Endometrial microvascular endothelial cells (primary cell): ENCODE measurements at regions not wholly inside any gene's neighbourhood (a gene's known extent, or its start where the extent isn't known, plus 50 kb on each side); places are given as distances from the start of the nearest gene placed in this dataset.

ENCODE experiments used
- in situ Hi-C: cut with HindIII; loops from 2 replicates; pipeline ENCODE4 v1.10.0; 2017; ENCODE audit warnings: low sequenced_read_pairs, low pct_unique_long_range_greater_than_20kb; ENCODE audit errors: inconsistent ontology term

GRCh38 chr17:12410717-12411116 is 255.0 kb upstream of the MYOCD start:
- in situ Hi-C loops, result no loop called here

DNA sequence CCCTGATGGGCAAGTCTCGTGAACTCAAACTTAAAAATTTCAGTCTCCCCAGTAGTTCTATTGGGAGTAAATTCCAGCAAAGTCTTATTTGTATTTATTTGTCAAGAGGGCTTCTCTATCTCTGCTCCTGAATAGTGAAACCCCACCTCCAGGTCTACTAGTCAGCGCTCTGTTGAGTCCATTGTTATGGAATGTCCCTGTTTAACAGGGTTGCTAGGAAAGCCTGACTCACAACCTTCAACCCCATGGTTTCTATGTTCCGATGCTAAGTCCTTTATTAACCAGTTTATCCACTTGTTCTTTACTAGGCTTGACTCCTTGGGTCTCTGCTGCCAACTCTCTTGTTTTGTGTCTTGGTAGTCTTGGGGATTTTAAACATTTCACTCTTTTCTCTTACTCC is 250.7 kb upstream of the MYOCD start:
- in situ Hi-C loops, result no loop called here

DNA sequence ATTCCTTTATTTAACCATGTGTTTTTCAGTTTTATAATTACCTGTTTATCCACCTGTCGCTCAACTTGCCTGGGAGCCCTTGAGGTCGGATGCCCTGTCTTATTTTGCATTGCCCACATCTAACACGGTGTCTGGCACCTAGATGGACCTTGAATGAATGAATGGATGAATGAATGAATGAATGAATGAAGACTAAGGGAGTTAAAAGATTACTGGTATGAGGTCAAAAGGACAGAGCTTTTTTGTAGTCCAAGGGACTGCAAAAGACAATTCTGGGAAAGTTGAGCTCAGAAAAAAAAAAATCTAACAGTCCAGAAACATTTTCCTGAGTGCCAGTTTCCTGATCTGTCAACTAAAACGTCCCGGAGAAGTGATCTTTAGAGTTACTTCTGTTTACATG is 244.6 kb upstream of the MYOCD start:
- in situ Hi-C loops, result no loop called here

DNA sequence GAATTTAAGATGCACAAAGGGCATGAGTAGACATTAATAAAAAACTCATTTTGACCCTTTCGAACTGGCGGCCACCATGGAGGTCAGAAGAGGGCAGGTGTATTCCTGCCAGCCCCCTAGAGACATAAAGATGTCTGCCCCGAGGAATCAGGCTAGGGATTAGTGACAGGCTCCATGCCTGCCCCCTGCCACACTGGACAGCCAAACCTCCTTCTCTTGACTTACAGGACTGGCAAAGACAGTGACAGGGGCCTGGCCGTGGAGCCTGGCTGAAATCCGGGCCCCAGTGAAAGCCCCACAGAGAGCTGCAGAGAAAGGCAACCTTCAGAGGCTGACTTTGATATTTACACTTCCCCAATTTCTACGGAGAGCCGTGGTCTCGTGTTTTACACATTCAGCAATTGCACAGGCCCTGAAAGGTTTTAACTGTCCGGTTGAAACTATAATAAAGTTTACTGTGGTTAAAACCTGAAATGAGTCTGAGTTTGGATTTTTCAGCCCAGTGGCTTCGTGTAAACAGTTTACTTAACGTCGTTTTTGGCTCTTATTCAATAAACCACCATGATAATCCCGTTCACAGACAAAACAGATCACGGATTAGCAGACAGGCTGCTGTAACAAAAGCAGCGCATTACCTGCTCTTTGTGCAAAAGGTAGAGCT is 243.9 kb upstream of the MYOCD start:
- in situ Hi-C loops, result no loop called here

DNA sequence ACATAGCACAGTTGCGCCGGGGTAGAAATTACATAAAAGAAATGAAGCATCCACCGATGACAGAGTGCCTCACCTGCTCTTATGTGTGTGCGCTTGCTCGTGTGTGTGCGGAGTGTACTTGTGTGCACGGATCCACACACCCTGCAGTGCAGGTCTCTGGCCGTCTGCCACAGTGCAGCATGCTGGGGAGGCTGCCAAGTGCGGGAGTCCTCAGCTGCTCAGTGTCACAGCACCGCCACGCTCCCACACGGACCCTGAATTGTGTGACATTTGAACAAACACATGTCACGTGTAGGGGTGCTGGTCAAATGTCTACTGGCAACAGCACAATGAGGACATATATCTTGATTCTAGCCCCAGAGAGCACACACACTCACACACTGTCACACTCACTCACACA is 243.0 kb upstream of the MYOCD start:
- in situ Hi-C loops, result no loop called here

DNA sequence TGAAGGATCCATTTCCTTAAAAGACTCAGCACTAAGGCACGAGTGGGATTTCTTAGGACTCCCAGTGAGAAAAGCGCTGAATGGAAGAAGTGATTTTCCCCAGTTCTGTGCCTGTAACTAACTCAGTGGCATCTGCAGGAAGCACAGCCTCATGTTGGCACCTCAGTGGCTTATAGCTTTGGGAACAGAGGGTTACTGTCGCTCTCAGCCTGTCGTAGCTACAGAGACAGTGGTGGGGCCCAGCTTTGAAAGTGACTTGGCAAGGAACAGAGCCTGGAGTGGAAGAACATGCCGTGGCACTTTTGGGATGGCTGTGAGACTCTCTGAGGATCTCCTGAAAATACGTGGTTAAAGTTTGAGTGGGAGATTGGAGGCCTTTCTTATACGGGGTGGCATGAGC is 242.4 kb upstream of the MYOCD start:
- in situ Hi-C loops, result no loop called here

DNA sequence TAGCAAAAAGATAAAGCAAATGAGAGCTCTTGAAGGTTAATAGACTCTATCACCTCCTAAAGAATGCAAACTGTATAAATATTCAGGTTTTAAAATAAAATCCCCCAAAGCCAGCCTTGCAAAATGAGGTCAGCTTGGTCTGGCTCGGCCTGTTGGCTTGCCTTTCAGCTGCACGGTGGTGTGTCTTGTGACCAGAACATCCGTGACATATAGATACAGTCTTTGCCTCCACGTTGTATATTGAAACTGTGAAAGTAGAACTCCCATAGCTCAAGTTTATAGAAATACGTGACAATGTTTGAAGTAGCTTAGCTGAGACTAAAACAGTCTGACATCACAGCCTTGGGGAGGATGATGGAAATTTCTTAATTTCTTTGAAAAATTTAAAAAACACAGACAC is 236.6 kb upstream of the MYOCD start:
- in situ Hi-C loops, result no loop called here

GRCh38 chr17:12431188-12431587 is 234.5 kb upstream of the MYOCD start:
- in situ Hi-C loops, result no loop called here

DNA sequence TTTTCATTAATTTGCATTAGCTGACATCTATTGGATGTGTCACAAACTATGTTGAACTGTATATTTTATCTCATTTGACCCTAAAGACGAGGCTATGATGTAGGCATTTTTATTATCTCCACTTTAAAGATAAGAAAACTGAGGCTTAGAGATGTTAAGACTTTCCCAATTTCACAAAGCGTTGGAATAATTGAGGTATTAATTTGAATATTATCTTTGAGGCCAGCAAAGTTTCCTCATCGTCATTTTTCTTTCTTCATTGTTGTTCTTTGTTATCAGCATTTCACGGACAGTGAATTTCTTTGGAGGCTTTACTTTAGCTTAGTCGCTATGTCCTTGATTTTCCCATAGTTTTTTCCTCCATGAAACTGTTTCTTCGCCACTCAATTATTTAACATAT is 227.5 kb upstream of the MYOCD start:
- in situ Hi-C loops, result no loop called here

DNA sequence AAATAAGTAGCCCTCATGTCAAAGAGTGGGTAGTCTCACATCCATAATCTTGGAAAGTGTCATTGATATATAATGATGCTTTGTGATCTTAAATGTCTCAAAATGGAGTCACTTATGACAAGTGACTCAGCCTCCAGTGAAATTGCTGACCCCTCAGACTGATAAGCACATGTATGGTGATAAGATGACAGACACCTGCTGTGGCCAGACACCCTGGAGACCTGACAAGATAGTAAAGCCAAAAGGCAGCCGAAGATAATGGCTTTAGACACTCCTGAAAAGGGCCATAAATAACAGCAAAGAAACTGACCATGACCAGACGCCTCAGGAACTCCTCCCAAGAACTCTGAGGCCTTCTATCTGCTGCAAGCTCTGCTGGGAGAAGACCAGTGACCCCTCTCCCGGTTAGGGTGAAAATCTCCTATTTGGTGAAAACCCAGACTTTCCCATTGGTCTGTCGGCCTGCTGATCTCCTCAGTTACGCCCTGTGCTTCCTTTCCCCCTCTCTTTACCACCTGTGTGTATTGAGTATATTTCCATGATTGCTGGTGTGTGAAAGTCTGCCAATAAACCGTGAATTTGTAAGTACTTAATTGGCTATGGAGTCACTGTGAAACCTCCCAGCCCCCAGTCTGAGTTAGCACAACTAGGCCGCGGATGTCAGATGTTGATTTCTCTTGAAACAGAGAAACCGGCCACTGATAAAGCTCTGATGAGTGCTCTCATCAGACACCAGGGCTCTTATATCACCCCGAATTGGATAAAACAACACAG is 226.7 kb upstream of the MYOCD start:
- in situ Hi-C loops, result no loop called here

GRCh38 chr17:12445331-12445730 is 220.4 kb upstream of the MYOCD start:
- in situ Hi-C loops, result no loop called here

- in situ Hi-C loops, result no loop called here
Measured at GRCh38 chr17:12457493-12457892, 208.2 kb upstream of the MYOCD start.

DNA sequence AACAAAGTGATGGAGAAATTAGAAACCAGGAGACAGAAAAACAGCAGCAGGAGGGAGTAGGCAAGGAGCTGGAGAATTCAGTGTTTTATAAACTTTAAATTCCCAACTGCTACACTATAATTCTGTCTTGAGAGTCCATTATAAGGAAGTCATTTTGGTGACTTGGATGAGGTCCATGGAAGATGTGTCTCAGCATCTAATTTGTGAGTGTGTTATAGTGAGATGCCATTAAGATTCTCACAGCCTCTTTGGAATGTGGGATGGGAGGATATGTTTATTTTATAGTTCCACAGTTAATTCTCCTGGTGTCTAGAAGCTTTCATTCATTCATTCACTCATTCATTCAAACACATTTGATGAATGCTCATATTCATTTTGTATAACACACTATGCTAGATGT is 206.0 kb upstream of the MYOCD start:
- in situ Hi-C loops, result no loop called here

DNA sequence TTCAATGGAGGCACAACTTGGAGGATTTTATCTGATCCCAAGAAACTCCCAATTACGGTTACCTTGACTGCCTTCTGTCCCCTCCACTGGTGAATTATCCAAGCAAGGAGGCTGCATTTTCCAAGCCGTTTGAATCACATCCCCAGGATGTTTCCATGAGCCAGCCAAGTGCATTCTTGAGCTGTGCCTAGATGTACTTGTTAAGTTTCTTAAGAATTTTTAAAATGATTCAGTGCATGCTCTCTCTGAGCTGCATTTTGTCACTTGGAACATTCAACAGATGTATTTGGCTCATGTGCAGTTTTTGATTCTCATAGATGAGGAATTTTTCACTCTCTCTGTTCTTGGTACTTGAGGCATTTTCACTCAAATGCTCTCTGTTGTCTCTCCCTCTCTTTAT is 202.6 kb upstream of the MYOCD start:
- in situ Hi-C loops, result no loop called here

DNA sequence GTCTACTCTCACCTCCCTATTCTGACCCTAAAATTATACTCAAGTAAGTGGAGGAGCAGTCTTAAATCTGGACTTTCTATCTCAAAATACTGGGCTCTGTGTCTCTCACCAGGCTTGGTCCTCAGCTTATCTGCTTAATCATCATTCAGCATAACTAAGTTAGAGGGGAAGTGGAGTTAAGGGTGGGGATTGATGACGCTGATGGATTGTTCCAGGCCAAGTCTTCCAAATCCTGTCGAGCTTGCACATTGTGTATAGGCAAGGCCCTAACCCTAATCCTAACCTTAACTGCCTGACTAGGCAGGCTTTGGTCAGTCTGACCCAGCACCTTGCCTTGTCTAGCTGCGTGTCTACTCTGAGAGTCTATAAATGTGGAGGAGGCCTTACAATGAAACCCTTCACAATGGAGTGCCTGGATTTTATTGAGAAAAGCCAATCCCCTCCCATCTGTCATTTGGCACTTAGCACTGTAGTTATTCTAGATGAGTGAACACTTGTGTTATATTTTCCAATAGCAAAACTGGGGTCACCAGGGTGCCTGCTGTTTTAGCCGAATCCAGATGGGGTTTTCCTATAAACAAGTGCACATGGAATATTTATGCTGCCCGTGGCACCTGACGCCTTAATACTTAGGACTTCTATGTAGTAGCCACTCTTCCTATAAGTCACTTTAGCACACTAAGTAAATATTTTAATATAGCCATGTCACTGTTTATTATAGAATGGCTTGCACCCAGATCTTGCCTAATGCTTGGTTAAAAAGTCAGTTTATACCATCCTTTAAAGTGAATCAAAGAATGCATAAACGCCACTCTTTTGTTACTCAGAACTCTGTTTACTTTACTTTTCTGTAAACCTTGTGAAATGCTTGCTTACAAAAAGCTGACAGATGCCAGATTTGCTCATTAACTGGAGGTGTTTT is 193.2 kb upstream of the MYOCD start:
- in situ Hi-C loops, result no loop called here

DNA sequence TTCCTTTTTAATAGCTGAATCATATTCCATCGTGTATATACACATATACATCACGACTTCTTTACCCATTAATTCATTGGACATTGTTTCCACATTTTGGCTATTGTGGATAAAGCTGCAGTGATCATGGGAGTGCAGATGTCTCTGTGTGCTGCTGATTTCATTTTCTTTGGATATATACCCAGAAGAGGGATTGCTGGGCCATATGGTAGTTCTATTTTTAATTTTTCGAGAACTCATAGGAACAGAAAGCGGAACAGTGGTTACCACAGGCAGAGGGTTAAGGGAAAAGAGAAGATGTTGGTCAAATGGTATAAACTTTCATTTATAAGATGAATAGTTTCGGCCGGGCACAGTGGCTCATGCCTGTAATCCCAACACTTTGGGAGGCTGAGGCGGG is 187.4 kb upstream of the MYOCD start:
- in situ Hi-C loops, result no loop called here

- in situ Hi-C loops, result no loop called here
Measured at GRCh38 chr17:12485361-12485906, 180.3 kb upstream of the MYOCD start.

- in situ Hi-C loops, result no loop called here
Measured at GRCh38 chr17:12489325-12489724, 176.4 kb upstream of the MYOCD start.

GRCh38 chr17:12492450-12492849 is 173.2 kb upstream of the MYOCD start:
- in situ Hi-C loops, result no loop called here
